ENCODE measurements at regions not wholly inside any gene's neighbourhood (a gene's known extent, or its start where the extent isn't known, plus 50 kb on each side); places are given as distances from the start of the nearest gene placed in this dataset.
A peak's percentile ranks its signal among the peaks of the same experiment; 100 is the strongest.

DNA sequence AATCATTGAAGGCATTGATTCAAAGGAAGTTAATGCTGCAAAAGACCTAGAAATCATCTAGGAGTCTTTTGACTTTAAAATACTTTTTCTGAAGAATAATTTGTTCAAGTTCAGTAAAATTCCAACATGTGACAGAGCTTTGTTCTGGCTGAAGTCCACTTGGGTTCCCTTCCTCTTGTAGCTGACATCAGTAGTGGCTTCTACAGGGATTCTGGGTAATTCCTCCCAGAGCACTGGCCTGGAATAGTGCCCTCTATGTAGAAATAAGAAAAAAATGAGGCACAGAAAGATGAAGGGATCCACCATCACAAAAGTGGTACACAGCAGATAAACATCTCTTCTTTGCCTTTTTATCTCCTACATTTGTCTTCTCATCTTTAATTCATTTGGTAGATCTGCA is 548.1 kb downstream of the LTN1 start:
- TF ChIP-seq, protein P1, sequence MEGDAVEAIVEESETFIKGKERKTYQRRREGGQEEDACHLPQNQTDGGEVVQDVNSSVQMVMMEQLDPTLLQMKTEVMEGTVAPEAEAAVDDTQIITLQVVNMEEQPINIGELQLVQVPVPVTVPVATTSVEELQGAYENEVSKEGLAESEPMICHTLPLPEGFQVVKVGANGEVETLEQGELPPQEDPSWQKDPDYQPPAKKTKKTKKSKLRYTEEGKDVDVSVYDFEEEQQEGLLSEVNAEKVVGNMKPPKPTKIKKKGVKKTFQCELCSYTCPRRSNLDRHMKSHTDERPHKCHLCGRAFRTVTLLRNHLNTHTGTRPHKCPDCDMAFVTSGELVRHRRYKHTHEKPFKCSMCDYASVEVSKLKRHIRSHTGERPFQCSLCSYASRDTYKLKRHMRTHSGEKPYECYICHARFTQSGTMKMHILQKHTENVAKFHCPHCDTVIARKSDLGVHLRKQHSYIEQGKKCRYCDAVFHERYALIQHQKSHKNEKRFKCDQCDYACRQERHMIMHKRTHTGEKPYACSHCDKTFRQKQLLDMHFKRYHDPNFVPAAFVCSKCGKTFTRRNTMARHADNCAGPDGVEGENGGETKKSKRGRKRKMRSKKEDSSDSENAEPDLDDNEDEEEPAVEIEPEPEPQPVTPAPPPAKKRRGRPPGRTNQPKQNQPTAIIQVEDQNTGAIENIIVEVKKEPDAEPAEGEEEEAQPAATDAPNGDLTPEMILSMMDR (IDR thresholded peaks at IDR 0.05; ENCODE audit: insufficient read depth, low read length, severe bottlenecking): no peak
- FAIRE-seq (no peak), DNase-seq (ENCODE audit: low read depth) (no peak)
- Histone ChIP-seq H3K4me3 (ENCODE audit: low read depth, low read length) (no peak overlapping the region), H3K27me3 (ENCODE audit: control insufficient read depth, insufficient read depth, low read length) (no peaks in the 10 kb centered on the region), H3K36me3 (ENCODE audit: control insufficient read depth, insufficient read depth, low read length) (no peaks in the 10 kb centered on the region)

DNA sequence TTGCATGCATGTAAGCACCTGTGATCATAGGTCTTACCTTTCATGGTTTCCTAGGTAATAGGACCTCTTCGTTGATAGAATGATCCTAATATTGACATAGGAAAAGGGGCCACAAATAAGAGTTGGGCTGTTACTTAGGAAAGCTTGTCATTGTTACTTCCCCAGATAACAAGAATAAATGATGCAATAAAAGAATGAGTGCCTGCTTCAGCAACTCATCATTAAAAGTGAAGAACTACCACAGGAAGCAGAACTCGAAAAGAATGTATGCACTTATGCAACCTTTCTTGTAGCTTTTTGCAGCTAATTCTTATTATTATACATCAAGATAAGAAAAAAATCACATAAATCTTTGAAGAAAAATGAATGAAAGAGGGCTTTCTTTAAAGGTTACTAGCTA is 548.6 kb downstream of the LTN1 start:
- TF ChIP-seq, protein P1 (IDR thresholded peaks at IDR 0.05; ENCODE audit: insufficient read depth, low read length, severe bottlenecking): no peak
- DNase-seq (ENCODE audit: low read depth) (no peak), FAIRE-seq (no peak)
- H3K4me3 ChIP-seq (ENCODE audit: low read depth, low read length): no peak overlapping the region
- H3K36me3 ChIP-seq (ENCODE audit: control insufficient read depth, insufficient read depth, low read length): no peaks in the 10 kb centered on the region
- H3K27me3 ChIP-seq (ENCODE audit: control insufficient read depth, insufficient read depth, low read length): no peaks in the 10 kb centered on the region

DNA sequence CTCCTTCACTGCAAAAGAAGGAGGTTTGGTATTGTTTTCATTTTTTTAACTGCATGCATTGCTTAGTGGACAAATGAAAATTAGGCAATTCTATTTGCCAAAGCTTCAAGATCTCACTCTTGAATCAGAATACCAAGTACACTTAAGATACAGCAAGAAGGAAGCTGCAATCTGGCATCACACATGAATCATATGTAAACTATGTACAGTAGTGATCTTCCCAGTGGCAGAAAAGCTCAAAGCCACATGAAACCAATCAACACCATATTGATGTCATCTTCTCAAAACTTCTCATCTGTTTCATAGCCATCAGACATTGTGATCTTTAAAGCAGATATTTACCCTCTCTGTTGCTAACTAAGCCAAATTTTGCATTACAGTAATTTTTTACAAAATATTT is 550.1 kb downstream of the LTN1 start:
- H3K4me3 ChIP-seq (ENCODE audit: low read depth, low read length): no peak overlapping the region
- H3K27me3 ChIP-seq (ENCODE audit: control insufficient read depth, insufficient read depth, low read length): no peaks in the 10 kb centered on the region
- DNase-seq (ENCODE audit: low read depth): peak; percentile 72
- TF ChIP-seq, protein P1 (IDR thresholded peaks at IDR 0.05; ENCODE audit: insufficient read depth, low read length, severe bottlenecking): no peak
- no peak for FAIRE-seq
- H3K36me3 ChIP-seq (ENCODE audit: control insufficient read depth, insufficient read depth, low read length): no peaks in the 10 kb centered on the region

DNA sequence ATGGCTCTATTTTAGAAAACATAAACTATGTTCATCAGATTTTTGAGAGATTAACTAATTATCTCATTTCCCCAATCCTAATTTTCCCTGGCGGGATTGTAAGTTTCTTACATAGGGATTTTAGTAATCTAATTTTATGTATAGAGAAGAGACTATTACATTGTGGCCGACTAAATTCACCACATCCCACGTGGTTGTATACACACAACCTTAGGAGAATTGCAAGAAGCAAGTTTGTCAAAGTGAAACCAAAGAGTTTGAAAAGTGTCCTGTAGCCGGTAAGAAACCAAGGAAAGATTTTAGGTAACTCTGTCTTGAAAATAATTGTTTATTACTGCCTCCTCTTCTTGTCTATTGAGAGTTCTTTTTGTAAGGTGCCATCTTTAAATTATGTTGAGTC is 550.6 kb downstream of the LTN1 start:
- H3K27me3 ChIP-seq (ENCODE audit: control insufficient read depth, insufficient read depth, low read length): no peaks in the 10 kb centered on the region
- no peak overlapping the region for H3K4me3 ChIP-seq (ENCODE audit: low read depth, low read length)
- no peak for DNase-seq (ENCODE audit: low read depth)
- no peak for FAIRE-seq
- no peaks in the 10 kb centered on the region for H3K36me3 ChIP-seq (ENCODE audit: control insufficient read depth, insufficient read depth, low read length)
- TF ChIP-seq, protein P1 (IDR thresholded peaks at IDR 0.05; ENCODE audit: insufficient read depth, low read length, severe bottlenecking): no peak

DNA sequence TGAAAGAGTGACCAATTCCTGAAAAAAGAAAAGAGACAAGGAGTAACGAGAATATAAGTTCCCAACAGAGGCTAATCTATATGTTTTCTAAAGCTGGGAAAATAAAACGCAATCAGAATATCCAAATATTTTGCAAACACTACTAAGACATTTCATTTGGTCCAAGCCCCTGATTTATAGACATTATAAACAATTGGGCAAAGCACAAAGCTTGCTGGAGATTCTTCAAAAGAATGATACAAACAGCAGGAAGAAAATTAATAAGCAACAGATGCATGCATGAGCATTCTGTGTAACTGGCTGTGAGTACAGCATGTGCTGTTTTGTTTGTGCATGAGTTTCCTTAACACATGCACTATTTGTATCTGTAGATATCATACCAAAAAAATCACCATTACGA is 552.9 kb downstream of the LTN1 start:
- TF ChIP-seq, protein P1 (IDR thresholded peaks at IDR 0.05; ENCODE audit: insufficient read depth, low read length, severe bottlenecking): no peak
- FAIRE-seq (no peak), DNase-seq (ENCODE audit: low read depth) (no peak)
- H3K36me3 ChIP-seq (ENCODE audit: control insufficient read depth, insufficient read depth, low read length): no peaks in the 10 kb centered on the region
- H3K27me3 ChIP-seq (ENCODE audit: control insufficient read depth, insufficient read depth, low read length): no peaks in the 10 kb centered on the region
- H3K4me3 ChIP-seq (ENCODE audit: low read depth, low read length): no peak overlapping the region

DNA sequence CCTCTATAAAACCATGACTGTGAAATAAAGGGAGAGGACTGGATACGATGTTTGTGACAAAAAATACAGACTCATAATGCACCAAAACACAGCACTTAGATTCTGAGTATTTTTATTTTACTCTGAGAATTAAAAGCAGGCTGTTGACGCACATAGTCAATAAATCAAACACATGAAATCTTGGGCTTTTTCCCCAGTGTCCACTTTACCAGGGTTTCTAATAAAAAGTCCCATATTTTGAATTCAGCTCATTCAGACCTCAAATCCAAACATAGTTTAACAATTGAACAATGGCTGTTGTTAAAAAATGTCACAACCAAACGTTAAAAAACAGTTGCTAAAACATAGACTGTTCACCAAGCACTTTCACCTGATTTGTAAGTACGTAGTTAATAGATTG is 553.4 kb downstream of the LTN1 start:
- Histone ChIP-seq H3K4me3 (ENCODE audit: low read depth, low read length) (no peak overlapping the region), H3K27me3 (ENCODE audit: control insufficient read depth, insufficient read depth, low read length) (no peaks in the 10 kb centered on the region), H3K36me3 (ENCODE audit: control insufficient read depth, insufficient read depth, low read length) (no peaks in the 10 kb centered on the region)
- FAIRE-seq (no peak), DNase-seq (ENCODE audit: low read depth) (no peak)
- TF ChIP-seq, protein P1 (IDR thresholded peaks at IDR 0.05; ENCODE audit: insufficient read depth, low read length, severe bottlenecking): no peak
